ENCODE measurements at regions not wholly inside any gene's neighbourhood (a gene's known extent, or its start where the extent isn't known, plus 50 kb on each side); places are given as distances from the start of the nearest gene placed in this dataset.

- no peak for TF ChIP-seq ZNF281 (CRISPR knock-in tag; IDR thresholded peaks at IDR 0.05)
- no peak for TF ChIP-seq ETV6 (CRISPR knock-in tag; IDR thresholded peaks at IDR 0.05)
- no peak for TF ChIP-seq ESRRA (CRISPR knock-in tag; IDR thresholded peaks at IDR 0.05; ENCODE audit: borderline replicate concordance)
- no peak for TF ChIP-seq USF1 (CRISPR knock-in tag; IDR thresholded peaks at IDR 0.05)
Measured at GRCh38 chr13:106967391-106967790, 399.5 kb upstream of the ARGLU1 start (continued).

GRCh38 chr13:106963151-106963550, 395.2 kb upstream of the ARGLU1 start:
- Mint-ChIP-seq H3K27ac (no peak overlapping the region), H3K4me1 (no peaks in the 10 kb centered on the region), H3K27me3 (ENCODE audit: low read depth) (no peaks in the 10 kb centered on the region), H3K4me3 (no peak overlapping the region), H3K36me3 (no peaks in the 10 kb centered on the region), H3K9me3 (no peaks in the 10 kb centered on the region)
- ATAC-seq (no peak), DNase-seq (ENCODE audit: low spot score) (no peak)
- CTCF ChIA-PET = no interaction called here
- POLR2A ChIA-PET = no interaction called here
- TF ChIP-seq HMGXB4 (CRISPR knock-in tag; IDR thresholded peaks at IDR 0.05) = no peak
- TF ChIP-seq PREB (CRISPR knock-in tag; IDR thresholded peaks at IDR 0.05; ENCODE audit: borderline replicate concordance) = no peak
- no peak for TF ChIP-seq E2F4 (CRISPR knock-in tag; IDR thresholded peaks at IDR 0.05; ENCODE audit: borderline replicate concordance, low read depth)
- TF ChIP-seq RORB (CRISPR knock-in tag; IDR thresholded peaks at IDR 0.05) = no peak
- TF ChIP-seq ATF1 (CRISPR knock-in tag; IDR thresholded peaks at IDR 0.05) = no peak
- no peak for TF ChIP-seq USF2 (CRISPR knock-in tag; IDR thresholded peaks at IDR 0.05)
- TF ChIP-seq AR (CRISPR knock-in tag; IDR thresholded peaks at IDR 0.05) = no peak
- TF ChIP-seq JAZF1 (CRISPR knock-in tag; IDR thresholded peaks at IDR 0.05) = no peak
- TF ChIP-seq NFYB (CRISPR knock-in tag; conservative IDR thresholded peaks at IDR 0.05; ENCODE audit: low read depth) = no peak
- TF ChIP-seq ZNF232 (CRISPR knock-in tag; IDR thresholded peaks at IDR 0.05) = no peak
- TF ChIP-seq TCF7 (CRISPR knock-in tag; IDR thresholded peaks at IDR 0.05; ENCODE audit: low read depth) = no peak
- no peak for TF ChIP-seq MAX (CRISPR knock-in tag; IDR thresholded peaks at IDR 0.05)
- TF ChIP-seq ZSCAN18 (CRISPR knock-in tag; IDR thresholded peaks at IDR 0.05) = no peak
- TF ChIP-seq ZNF396 (CRISPR knock-in tag; IDR thresholded peaks at IDR 0.05; ENCODE audit: borderline replicate concordance) = no peak
